MCF 10A (cell line): ENCODE measurements at regions not wholly inside any gene's neighbourhood (a gene's known extent, or its start where the extent isn't known, plus 50 kb on each side); places are given as distances from the start of the nearest gene placed in this dataset.

Experiments
- BruUV-seq: library from RNA; stranded (reverse); fragments of 400-500 nt; replicated peaks from 2 replicates; lab custom pipeline; 2021; lab: Mats Ljungman, UMichigan
- CTCF ChIA-PET: fragments of 300-600 bp; sonication (Branson Sonifier 250); formaldehyde crosslinking; extraction: SDS; loops from one replicate; lab custom pipeline; 2021; ENCODE audit warnings: antibody characterized with exemption, inconsistent platforms; lab: Yijun Ruan, JAX
- POLR2A ChIA-PET: fragments of 300-600, 350-650 bp; sonication (Branson Sonifier 250); formaldehyde crosslinking; extraction: SDS; loops from one replicate; lab custom pipeline; 2020; ENCODE audit warnings: antibody characterized with exemption, inconsistent platforms; lab: Yijun Ruan, JAX
- DNase-seq: peaks from one replicate; pipeline ENCODE4 v3.0.0-alpha.2; 2018; ENCODE audit not compliant: unreplicated experiment
- H3K27ac Mint-ChIP-seq: one replicate; pipeline ENCODE4 v1.8.0; 2022; ENCODE audit warnings: mild to moderate bottlenecking, low read depth, mixed read lengths; ENCODE audit not compliant: unreplicated experiment
- H3K27me3 Mint-ChIP-seq: one replicate; pipeline ENCODE4 v1.8.0; 2022; ENCODE audit warnings: mixed read lengths; ENCODE audit not compliant: insufficient read depth, unreplicated experiment
- H3K36me3 Mint-ChIP-seq: one replicate; pipeline ENCODE4 v1.8.0; 2022; ENCODE audit warnings: mild to moderate bottlenecking, moderate library complexity, mixed read lengths; ENCODE audit not compliant: insufficient read depth, unreplicated experiment
- H3K4me1 Mint-ChIP-seq: one replicate; pipeline ENCODE4 v1.8.0; 2022; ENCODE audit warnings: mixed read lengths; ENCODE audit not compliant: insufficient read depth, unreplicated experiment
- H3K4me3 Mint-ChIP-seq: one replicate; pipeline ENCODE4 v1.8.0; 2022; ENCODE audit warnings: mild to moderate bottlenecking, moderate library complexity, mixed read lengths; ENCODE audit not compliant: unreplicated experiment
- H3K9me3 Mint-ChIP-seq: one replicate; pipeline ENCODE4 v1.8.0; 2022; ENCODE audit warnings: mixed read lengths; ENCODE audit not compliant: unreplicated experiment
- CTCF ChIP-seq: fragments of 200-600 bp; IDR thresholded peaks from one replicate; pipeline ENCODE4 v1.8.0; 2022; ENCODE audit warnings: antibody characterized with exemption, mild to moderate bottlenecking; ENCODE audit not compliant: unreplicated experiment
- intact Hi-C: fragments of 100-400 bp; cut with micrococcal nuclease; formaldehyde crosslinking; loops from 2 replicates; pipeline ENCODE4 v1.14.1; 2022

GRCh38 chr16:65728652-65729051, 606.8 kb upstream of the CDH11 start:
- no peak for DNase-seq
- H3K36me3 Mint-ChIP-seq, result no peaks in the 10 kb centered on the region
- BruUV-seq, result no TSS peak
- H3K4me3 Mint-ChIP-seq, result no peak overlapping the region
- POLR2A ChIA-PET, result no interaction called here
- no peaks in the 10 kb centered on the region for H3K4me1 Mint-ChIP-seq
- CTCF ChIA-PET, result no interaction called here
- TF ChIP-seq CTCF, result no peak
- intact Hi-C loops, result no loop called here
- no peak overlapping the region for H3K27ac Mint-ChIP-seq
- H3K27me3 Mint-ChIP-seq, result no peaks in the 10 kb centered on the region
- peaks cover 24% of the 10 kb centered on the region for H3K9me3 Mint-ChIP-seq

- DNase-seq, result no peak
- ChIA-PET CTCF (no interaction called here), POLR2A (no interaction called here)
- H3K27ac Mint-ChIP-seq, result no peak overlapping the region
- no peak overlapping the region for H3K4me3 Mint-ChIP-seq
- no peak for TF ChIP-seq CTCF
- no peaks in the 10 kb centered on the region for H3K36me3 Mint-ChIP-seq
- BruUV-seq, result no TSS peak
- no peaks in the 10 kb centered on the region for H3K4me1 Mint-ChIP-seq
- no peaks in the 10 kb centered on the region for H3K27me3 Mint-ChIP-seq
- intact Hi-C loops, result no loop called here
- peaks cover 24% of the 10 kb centered on the region for H3K9me3 Mint-ChIP-seq
Observed at GRCh38 chr16:65728167-65728566, 606.3 kb upstream of the CDH11 start.

- TF ChIP-seq CTCF, result no peak
- no TSS peak for BruUV-seq
- H3K4me1 Mint-ChIP-seq, result no peaks in the 10 kb centered on the region
- H3K36me3 Mint-ChIP-seq, result no peaks in the 10 kb centered on the region
- ChIA-PET POLR2A (no interaction called here), CTCF (no interaction called here)
- DNase-seq, result no peak
- H3K27ac Mint-ChIP-seq, result no peak overlapping the region
- intact Hi-C loops, result no loop called here
- H3K4me3 Mint-ChIP-seq, result no peak overlapping the region
- H3K27me3 Mint-ChIP-seq, result no peaks in the 10 kb centered on the region
- H3K9me3 Mint-ChIP-seq, result peaks cover 25% of the 10 kb centered on the region
Observed at GRCh38 chr16:65727534-65728137, 605.8 kb upstream of the CDH11 start.

- BruUV-seq, result no TSS peak
- peaks cover 15% of the 10 kb centered on the region for H3K9me3 Mint-ChIP-seq
- CTCF ChIA-PET, result no interaction called here
Observed at GRCh38 chr16:65725156-65725845, 603.4 kb upstream of the CDH11 start.

More at GRCh38 chr16:65725156-65725845, 603.4 kb upstream of the CDH11 start:
- H3K27me3 Mint-ChIP-seq, result no peaks in the 10 kb centered on the region
- H3K27ac Mint-ChIP-seq, result no peak overlapping the region
- POLR2A ChIA-PET, result no interaction called here
- H3K36me3 Mint-ChIP-seq, result no peaks in the 10 kb centered on the region
- intact Hi-C loops, result no loop called here
- no peak overlapping the region for H3K4me3 Mint-ChIP-seq
- TF ChIP-seq CTCF, result no peak
- DNase-seq, result no peak
- H3K4me1 Mint-ChIP-seq, result no peaks in the 10 kb centered on the region
